ENCODE measurements at regions not wholly inside any gene's neighbourhood (a gene's known extent, or its start where the extent isn't known, plus 50 kb on each side); places are given as distances from the start of the nearest gene placed in this dataset.
"Not testable (repeated sequence)": the region's sequence is repeated elsewhere in the genome, so short reads cannot be mapped to it uniquely, and the experiment has no call there.

DNA sequence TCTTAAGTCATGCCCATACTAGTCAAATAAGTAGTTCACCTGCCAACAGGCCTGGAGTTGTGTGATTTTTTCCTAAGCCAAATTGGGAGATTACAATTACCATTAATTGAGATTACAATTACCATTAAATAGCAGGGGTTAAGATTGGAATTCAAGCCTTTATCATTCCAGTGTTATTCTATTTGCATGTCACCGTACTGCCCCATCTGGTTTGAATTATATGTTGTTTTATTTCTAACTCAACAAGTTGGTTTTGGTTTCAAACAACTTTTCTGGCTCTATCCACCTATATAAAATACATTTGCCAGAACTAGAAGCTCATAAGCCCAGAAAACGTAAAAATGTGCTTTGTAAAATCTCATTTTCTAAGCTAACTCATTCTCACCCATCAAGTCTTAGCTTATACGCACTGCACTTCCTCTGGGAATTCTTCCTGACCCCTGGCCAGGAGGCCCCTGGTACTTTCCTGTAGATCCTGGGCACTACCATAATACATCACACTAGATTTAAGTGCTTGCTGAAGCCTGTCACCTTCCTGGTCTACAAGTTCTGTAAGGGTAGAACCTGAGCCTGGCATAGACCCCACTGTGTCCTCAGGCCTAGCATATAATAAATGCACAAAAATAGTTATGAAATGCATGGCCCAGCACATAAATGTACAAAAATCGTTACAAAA is 242.0 kb upstream of the TRPM3 start:
- DNase-seq (ENCODE audit: low spot score): no peak

GRCh38 chr9:71361357-71361756 is 239.9 kb upstream of the TRPM3 start:
- no peak for DNase-seq (ENCODE audit: low spot score)

GRCh38 chr9:71357346-71357745 is 235.9 kb upstream of the TRPM3 start:
- no peak for DNase-seq (ENCODE audit: low spot score)

DNA sequence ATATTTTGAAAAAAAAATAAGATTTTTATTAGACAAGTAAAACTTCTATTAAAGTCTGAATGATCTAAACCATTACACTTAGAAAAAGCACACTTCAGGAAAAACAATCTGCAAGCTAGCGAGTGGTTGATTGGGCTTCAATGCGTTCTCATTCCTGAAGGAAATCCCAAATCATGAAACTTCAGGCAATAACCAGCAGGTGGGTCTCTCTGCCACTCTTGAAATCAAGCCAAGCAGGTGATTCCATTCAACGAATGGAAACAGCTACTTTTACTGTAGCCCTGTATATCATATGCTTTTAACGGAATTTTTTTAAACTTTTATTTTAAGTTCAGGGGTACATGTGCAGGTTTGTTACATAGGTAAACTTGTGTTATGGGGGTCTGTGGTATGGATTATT is 234.5 kb upstream of the TRPM3 start:
- no peak for DNase-seq (ENCODE audit: low spot score)

- DNase-seq (ENCODE audit: low spot score): peak; percentile 5
Observed at GRCh38 chr9:71353720-71354119, 232.3 kb upstream of the TRPM3 start.

GRCh38 chr9:71352837-71353236 is 231.4 kb upstream of the TRPM3 start:
- no peak for DNase-seq (ENCODE audit: low spot score)

DNA sequence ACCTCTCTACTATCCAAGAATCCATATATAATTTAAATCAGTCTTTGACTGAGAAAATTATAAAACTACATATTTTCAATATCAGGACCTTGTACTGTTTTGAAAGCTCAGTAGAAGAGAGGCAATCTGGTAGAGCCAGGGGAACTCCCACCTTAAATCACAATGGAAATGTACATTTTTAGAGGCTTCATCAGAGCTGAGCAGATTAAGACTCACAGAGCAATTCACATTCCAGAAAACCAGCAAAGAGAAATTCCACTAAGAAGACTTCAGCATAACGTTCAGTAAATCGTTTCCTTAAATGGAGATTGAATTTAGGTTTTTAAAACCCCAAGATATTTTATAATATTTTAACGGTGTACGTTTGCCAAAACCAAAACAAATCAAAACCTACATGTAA is 227.8 kb upstream of the TRPM3 start:
- DNase-seq (ENCODE audit: low spot score): no peak

DNA sequence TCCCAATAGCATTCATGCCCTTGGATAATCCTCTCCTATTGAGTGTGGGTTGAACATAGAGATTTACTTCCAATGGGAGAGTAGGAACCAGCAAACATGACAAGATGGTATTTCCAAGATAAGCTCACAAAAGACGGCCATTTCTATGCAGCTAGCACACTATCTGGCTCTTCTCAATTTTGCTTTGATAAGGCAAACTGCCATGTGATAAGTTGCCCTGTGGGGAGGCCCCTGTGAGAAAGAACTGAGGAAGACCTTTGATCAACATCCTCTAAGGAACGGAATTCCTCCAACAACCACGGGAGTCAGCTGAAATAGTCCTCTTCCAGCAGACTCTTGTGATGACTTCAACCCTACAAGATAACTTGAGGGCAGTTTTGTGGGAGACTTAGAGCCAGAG is 211.9 kb upstream of the TRPM3 start:
- DNase-seq (ENCODE audit: low spot score): no peak

- no peak for DNase-seq (ENCODE audit: low spot score)
Observed at GRCh38 chr9:71331603-71332002, 210.2 kb upstream of the TRPM3 start.

- no peak for DNase-seq (ENCODE audit: low spot score)
Observed at GRCh38 chr9:71329873-71330272, 208.5 kb upstream of the TRPM3 start.

- DNase-seq (ENCODE audit: low spot score): no peak
Observed at GRCh38 chr9:71326360-71326759, 204.9 kb upstream of the TRPM3 start.

DNA sequence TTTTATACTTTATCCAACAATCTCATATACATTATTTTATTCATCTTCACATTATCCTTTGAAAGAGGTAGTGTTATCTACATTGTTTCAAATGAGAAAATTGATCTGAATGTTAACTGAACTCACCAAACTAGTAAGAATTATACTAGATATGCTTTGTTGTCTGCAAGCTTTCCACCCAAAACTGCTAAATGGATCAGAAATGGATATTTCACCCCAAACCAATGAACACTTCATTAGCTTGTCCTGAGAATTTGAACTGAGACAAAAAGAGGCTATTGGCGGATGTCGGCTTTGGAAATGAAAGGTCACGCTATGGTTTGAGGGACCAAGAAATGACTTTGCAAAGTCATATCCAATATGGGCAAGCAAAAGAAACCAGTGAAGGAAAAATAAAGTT is 201.9 kb upstream of the TRPM3 start:
- DNase-seq (ENCODE audit: low spot score): no peak

GRCh38 chr9:71322311-71322710 is 200.9 kb upstream of the TRPM3 start:
- no peak for DNase-seq (ENCODE audit: low spot score)

DNA sequence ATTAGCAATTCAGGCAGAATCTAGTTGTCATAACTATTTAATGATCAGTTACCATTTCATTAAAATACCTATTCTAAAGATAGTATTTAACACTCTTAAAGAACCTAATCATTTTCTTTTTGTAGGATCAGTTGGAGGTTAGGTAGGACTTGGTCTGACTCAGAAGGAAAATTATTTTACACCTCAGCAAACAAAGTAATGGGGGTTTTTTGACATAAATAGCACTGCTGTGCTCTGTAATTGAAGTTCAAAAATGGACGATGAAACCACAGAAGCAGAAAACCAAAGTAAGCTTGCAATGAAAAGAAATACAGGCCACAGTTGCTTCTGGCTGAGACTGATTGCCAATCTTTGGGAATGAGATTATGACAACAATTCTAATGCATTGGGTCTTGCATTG is 187.0 kb upstream of the TRPM3 start:
- DNase-seq (ENCODE audit: low spot score): no peak

GRCh38 chr9:71306134-71306533 is 184.7 kb upstream of the TRPM3 start:
- no peak for DNase-seq (ENCODE audit: low spot score)

- no peak for DNase-seq (ENCODE audit: low spot score)
Observed at GRCh38 chr9:71303351-71303750, 181.9 kb upstream of the TRPM3 start.

- no peak for DNase-seq (ENCODE audit: low spot score)
Observed at GRCh38 chr9:71302776-71303175, 181.4 kb upstream of the TRPM3 start.

GRCh38 chr9:71295928-71296327 is 174.5 kb upstream of the TRPM3 start:
- no peak for DNase-seq (ENCODE audit: low spot score)

- no peak for DNase-seq (ENCODE audit: low spot score)
Observed at GRCh38 chr9:71286146-71286545, 164.7 kb upstream of the TRPM3 start.

GRCh38 chr9:71285191-71285656 is 163.8 kb upstream of the TRPM3 start:
- DNase-seq (ENCODE audit: low spot score): peak; percentile 28

DNA sequence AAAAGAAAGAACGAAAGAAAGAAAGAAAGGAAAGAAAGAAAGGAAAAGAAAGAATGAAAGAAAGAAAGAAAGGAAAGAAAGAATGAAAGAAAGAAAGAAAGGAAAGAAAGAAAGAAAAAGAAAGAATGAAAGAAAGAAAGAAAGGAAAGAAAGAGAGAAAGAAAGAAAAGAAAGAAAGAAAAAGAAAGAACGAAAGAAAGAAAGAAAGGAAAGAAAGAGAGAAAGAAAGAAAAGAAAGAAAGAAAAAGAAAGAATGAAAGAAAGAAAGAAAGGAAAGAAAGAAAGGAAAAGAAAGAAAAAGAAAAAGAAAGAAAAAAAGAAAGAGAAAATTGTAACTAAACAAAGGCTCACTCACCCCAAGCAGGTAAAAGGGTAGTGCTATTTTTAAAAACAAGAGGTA is 160.7 kb upstream of the TRPM3 start:
- not testable (repeated sequence) for DNase-seq (ENCODE audit: low spot score)

GRCh38 chr9:71279151-71279739 is 157.8 kb upstream of the TRPM3 start:
- no peak for DNase-seq (ENCODE audit: low spot score)

GRCh38 chr9:71273613-71274012 is 152.2 kb upstream of the TRPM3 start:
- no peak for DNase-seq (ENCODE audit: low spot score)

- DNase-seq (ENCODE audit: low spot score): no peak
Observed at GRCh38 chr9:71271602-71272001, 150.2 kb upstream of the TRPM3 start.
